ENCODE measurements at regions not wholly inside any gene's neighbourhood (a gene's known extent, or its start where the extent isn't known, plus 50 kb on each side); places are given as distances from the start of the nearest gene placed in this dataset.

- no peak overlapping the region for H3K27ac Mint-ChIP-seq
- CTCF ChIA-PET: no interaction called here
- no peaks in the 10 kb centered on the region for H3K27me3 Mint-ChIP-seq
Observed at GRCh38 chr6:140181876-140182275, 807.4 kb upstream of the CITED2 start.

GRCh38 chr6:140180306-140180705 lies 805.9 kb upstream of the CITED2 start:
- CTCF ChIA-PET: no interaction called here
- POLR2A ChIA-PET: no interaction called here
- H3K9me3 Mint-ChIP-seq: no peaks in the 10 kb centered on the region
- intact Hi-C loops (cut with micrococcal nuclease): no loop called here
- no peak overlapping the region for H3K27ac Mint-ChIP-seq
- H3K4me1 Mint-ChIP-seq (ENCODE audit: low read depth): no peaks in the 10 kb centered on the region
- no peak for DNase-seq
- no peak overlapping the region for H3K4me3 Mint-ChIP-seq
- no peaks in the 10 kb centered on the region for H3K27me3 Mint-ChIP-seq
- no peaks in the 10 kb centered on the region for H3K36me3 Mint-ChIP-seq

More at GRCh38 chr6:140181876-140182275, 807.4 kb upstream of the CITED2 start:
- no peak for DNase-seq
- intact Hi-C loops (cut with micrococcal nuclease): no loop called here
- POLR2A ChIA-PET: no interaction called here
- no peaks in the 10 kb centered on the region for H3K9me3 Mint-ChIP-seq
- H3K4me1 Mint-ChIP-seq (ENCODE audit: low read depth): no peaks in the 10 kb centered on the region
- H3K36me3 Mint-ChIP-seq: no peaks in the 10 kb centered on the region
- no peak overlapping the region for H3K4me3 Mint-ChIP-seq

GRCh38 chr6:140178935-140179334 lies 804.5 kb upstream of the CITED2 start:
- no peak for DNase-seq
- Mint-ChIP-seq H3K9me3 (no peaks in the 10 kb centered on the region), H3K4me3 (no peak overlapping the region), H3K36me3 (no peaks in the 10 kb centered on the region), H3K27me3 (no peaks in the 10 kb centered on the region), H3K4me1 (ENCODE audit: low read depth) (no peaks in the 10 kb centered on the region), H3K27ac (no peak overlapping the region)
- ChIA-PET CTCF (no interaction called here), POLR2A (no interaction called here)
- intact Hi-C loops (cut with micrococcal nuclease): no loop called here

DNA sequence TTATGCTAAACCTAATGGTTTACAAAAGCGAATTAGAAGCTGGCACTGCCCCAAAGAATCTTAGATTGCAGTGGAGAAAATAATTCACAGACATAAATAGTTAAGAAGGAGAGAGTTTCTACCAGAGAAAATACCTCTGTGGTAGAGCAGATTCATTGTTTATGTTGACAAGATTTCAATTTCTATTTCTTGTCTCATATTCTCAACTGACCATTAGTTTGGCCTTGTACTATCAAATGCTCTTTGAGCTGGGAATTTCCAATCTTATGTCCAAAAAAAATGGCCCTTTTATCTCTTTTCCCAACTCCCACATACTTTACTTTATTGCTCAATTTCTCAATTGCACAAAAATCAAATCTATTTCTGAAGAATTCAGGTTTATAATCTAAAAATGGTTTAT lies 804.1 kb upstream of the CITED2 start:
- intact Hi-C loops (cut with micrococcal nuclease): no loop called here
- Mint-ChIP-seq H3K36me3 (no peaks in the 10 kb centered on the region), H3K27ac (no peak overlapping the region), H3K27me3 (no peaks in the 10 kb centered on the region), H3K4me1 (ENCODE audit: low read depth) (no peaks in the 10 kb centered on the region), H3K4me3 (no peak overlapping the region), H3K9me3 (no peaks in the 10 kb centered on the region)
- CTCF ChIA-PET: no interaction called here
- POLR2A ChIA-PET: no interaction called here
- no peak for DNase-seq

GRCh38 chr6:140176306-140176705 lies 801.9 kb upstream of the CITED2 start:
- peaks cover 2% of the 10 kb centered on the region for H3K9me3 Mint-ChIP-seq
- POLR2A ChIA-PET: no interaction called here
- no peak overlapping the region for H3K27ac Mint-ChIP-seq
- H3K36me3 Mint-ChIP-seq: no peaks in the 10 kb centered on the region
- H3K27me3 Mint-ChIP-seq: no peaks in the 10 kb centered on the region
- no peak overlapping the region for H3K4me3 Mint-ChIP-seq
- CTCF ChIA-PET: no interaction called here
- H3K4me1 Mint-ChIP-seq (ENCODE audit: low read depth): no peaks in the 10 kb centered on the region
- intact Hi-C loops (cut with micrococcal nuclease): no loop called here
- DNase-seq: no peak

DNA sequence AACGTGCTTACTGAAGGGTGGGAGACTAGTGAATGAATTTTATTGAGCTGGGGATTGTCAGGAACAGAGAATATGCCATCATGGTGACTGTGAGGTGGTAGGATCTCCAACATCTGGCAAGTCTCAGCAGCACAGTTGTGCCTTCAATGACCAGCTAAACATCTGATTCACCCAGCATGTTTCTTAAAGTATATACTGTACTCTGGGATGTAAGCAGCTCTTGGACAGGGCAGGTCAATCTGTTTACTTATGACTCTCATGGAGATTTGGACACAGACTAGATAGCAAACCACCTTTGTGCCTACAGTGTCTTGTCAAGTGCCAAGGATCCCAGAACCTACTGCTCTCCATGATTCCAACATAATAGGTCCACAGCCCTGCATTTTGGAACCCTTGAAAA lies 801.0 kb upstream of the CITED2 start:
- Mint-ChIP-seq H3K4me1 (ENCODE audit: low read depth) (no peaks in the 10 kb centered on the region), H3K36me3 (no peaks in the 10 kb centered on the region), H3K27me3 (no peaks in the 10 kb centered on the region), H3K9me3 (peaks cover 2% of the 10 kb centered on the region), H3K4me3 (no peak overlapping the region), H3K27ac (no peak overlapping the region)
- ChIA-PET POLR2A (no interaction called here), CTCF (interaction anchor here (1.2 kb wide), 1 partner anchor 806 kb away, joined by 3 read pairs; no protein-coding TSS in a partner anchor)
- intact Hi-C loops (cut with micrococcal nuclease): no loop called here
- no peak for DNase-seq

DNA sequence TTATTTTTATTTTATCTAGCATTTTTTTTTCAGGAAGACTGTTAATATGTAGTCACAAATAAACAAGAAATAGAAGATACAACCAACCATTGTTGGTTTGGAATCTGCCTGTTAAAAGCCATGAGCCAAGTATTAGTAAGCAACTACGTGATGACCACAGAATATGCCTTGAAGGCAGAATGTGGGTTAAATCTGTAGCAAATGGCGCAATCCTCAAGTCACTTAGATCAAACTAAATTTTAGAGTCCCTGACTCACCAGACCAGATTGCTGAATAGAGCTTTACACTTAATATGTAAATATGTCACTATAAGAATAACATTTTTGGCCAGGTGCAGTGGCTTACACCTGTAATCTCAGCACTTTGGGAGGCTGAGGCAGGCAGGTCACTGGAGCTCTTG lies 800.1 kb upstream of the CITED2 start:
- CTCF ChIA-PET: no interaction called here

GRCh38 chr6:140168365-140168764 lies 793.9 kb upstream of the CITED2 start:
- CTCF ChIA-PET: no interaction called here
- Mint-ChIP-seq H3K36me3 (no peaks in the 10 kb centered on the region), H3K4me1 (ENCODE audit: low read depth) (no peaks in the 10 kb centered on the region), H3K27me3 (peaks cover 1% of the 10 kb centered on the region), H3K27ac (no peak overlapping the region), H3K4me3 (no peak overlapping the region), H3K9me3 (peaks cover 2% of the 10 kb centered on the region)
- POLR2A ChIA-PET: no interaction called here
- intact Hi-C loops (cut with micrococcal nuclease): no loop called here
- no peak for DNase-seq

More for the DNA sequence above, 800.1 kb upstream of the CITED2 start:
- no peak for DNase-seq
- no peaks in the 10 kb centered on the region for H3K4me1 Mint-ChIP-seq (ENCODE audit: low read depth)
- no peak overlapping the region for H3K27ac Mint-ChIP-seq
- POLR2A ChIA-PET: no interaction called here
- H3K9me3 Mint-ChIP-seq: peaks cover 2% of the 10 kb centered on the region
- H3K4me3 Mint-ChIP-seq: no peak overlapping the region
- H3K36me3 Mint-ChIP-seq: no peaks in the 10 kb centered on the region
- H3K27me3 Mint-ChIP-seq: peaks cover 1% of the 10 kb centered on the region
- intact Hi-C loops (cut with micrococcal nuclease): no loop called here

- no peak for DNase-seq
- H3K36me3 Mint-ChIP-seq: no peaks in the 10 kb centered on the region
- no peaks in the 10 kb centered on the region for H3K9me3 Mint-ChIP-seq
- CTCF ChIA-PET: no interaction called here
- H3K27ac Mint-ChIP-seq: no peak overlapping the region
- POLR2A ChIA-PET: no interaction called here
- intact Hi-C loops (cut with micrococcal nuclease): no loop called here
- no peaks in the 10 kb centered on the region for H3K4me1 Mint-ChIP-seq (ENCODE audit: low read depth)
- H3K4me3 Mint-ChIP-seq: no peak overlapping the region
- H3K27me3 Mint-ChIP-seq: peaks cover 2% of the 10 kb centered on the region
Observed at GRCh38 chr6:140160909-140161308, 786.5 kb upstream of the CITED2 start.

- intact Hi-C loops (cut with micrococcal nuclease): no loop called here
- Mint-ChIP-seq H3K27me3 (peaks cover 2% of the 10 kb centered on the region), H3K4me1 (ENCODE audit: low read depth) (no peaks in the 10 kb centered on the region), H3K27ac (no peak overlapping the region), H3K4me3 (no peak overlapping the region), H3K36me3 (no peaks in the 10 kb centered on the region), H3K9me3 (no peaks in the 10 kb centered on the region)
- DNase-seq: no peak
- ChIA-PET POLR2A (no interaction called here), CTCF (no interaction called here)
Observed at GRCh38 chr6:140160494-140160893, 786.0 kb upstream of the CITED2 start.

DNA sequence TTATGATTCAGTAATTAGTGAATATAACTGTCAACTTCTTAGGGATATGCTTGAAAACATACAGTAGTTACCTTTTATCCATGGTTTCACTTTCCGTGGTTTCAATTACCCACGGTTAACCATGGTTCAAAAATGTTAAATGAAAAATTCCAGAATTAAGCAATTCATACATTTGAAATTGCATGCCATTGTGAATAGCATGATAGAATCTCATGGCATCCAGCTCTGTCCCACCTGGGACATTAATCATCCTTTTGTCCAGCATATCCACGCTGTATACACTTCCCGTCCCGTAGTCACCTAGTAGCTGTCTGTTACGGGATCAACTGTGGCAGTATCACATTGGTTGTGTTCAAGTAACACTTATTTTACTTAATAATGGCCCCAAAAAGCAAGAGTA lies 781.7 kb upstream of the CITED2 start:
- ChIA-PET POLR2A (no interaction called here), CTCF (interaction anchor here (0.7 kb wide), 1 partner anchor 274 kb away, joined by 4 read pairs; no protein-coding TSS in a partner anchor)
- H3K4me3 Mint-ChIP-seq: no peak overlapping the region
- intact Hi-C loops (cut with micrococcal nuclease): no loop called here
- no peak overlapping the region for H3K27ac Mint-ChIP-seq
- peaks cover 4% of the 10 kb centered on the region for H3K27me3 Mint-ChIP-seq
- no peaks in the 10 kb centered on the region for H3K36me3 Mint-ChIP-seq
- no peaks in the 10 kb centered on the region for H3K9me3 Mint-ChIP-seq
- no peaks in the 10 kb centered on the region for H3K4me1 Mint-ChIP-seq (ENCODE audit: low read depth)
- DNase-seq: no peak

DNA sequence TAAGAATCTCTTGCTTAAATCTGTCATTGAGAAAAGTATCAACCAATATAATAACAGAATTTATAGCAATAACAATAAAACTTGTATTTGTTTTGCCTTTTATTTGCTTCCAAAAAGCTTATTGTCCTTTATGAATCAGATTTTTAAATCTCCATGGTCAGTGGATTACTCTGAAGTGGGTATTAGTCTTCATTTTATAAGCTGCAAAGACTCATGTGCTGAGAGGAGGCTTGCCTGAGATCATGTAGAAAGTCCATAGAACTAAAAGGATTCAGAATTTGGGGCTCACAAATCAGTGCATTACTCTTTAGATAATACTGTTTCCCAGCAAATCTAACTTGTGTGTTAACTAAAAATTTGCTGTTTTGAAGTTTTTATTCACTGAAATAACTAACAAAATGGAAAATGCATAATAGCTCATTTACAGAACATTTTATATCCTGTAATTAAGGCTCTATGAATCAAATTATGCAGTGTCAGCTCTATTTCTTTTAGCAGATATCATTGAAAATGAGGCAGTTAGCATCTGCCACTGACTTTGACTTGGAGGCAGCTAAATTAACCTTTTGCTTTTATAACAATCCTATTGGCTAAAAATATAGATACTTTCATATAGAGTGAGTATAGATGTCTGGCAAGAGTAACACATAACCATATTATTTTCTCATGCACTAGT lies 781.1 kb upstream of the CITED2 start:
- CTCF ChIA-PET: interaction anchor here (0.7 kb wide), 1 partner anchor 274 kb away, joined by 4 read pairs; no protein-coding TSS in a partner anchor
- POLR2A ChIA-PET: no interaction called here
- intact Hi-C loops (cut with micrococcal nuclease): no loop called here

DNA sequence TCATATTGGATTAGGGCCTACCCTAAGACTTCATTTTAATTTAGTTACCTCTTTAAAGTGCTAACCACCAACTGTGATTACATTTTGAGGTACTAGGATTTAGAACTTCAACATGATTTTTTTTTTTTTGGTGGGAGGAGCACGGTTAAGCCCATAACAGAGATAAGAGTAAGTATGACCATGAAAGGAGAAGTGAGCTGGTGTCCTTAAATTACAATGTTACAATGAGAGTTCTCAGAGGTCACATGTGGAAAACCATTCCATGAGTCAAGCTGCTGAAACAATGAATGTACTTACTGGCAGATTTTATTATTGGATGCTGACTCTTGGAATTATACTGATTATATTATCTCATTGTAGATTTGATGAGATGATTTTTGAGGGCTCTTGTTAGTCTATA lies 779.3 kb upstream of the CITED2 start:
- no peaks in the 10 kb centered on the region for H3K36me3 Mint-ChIP-seq
- ChIA-PET CTCF (no interaction called here), POLR2A (no interaction called here)
- intact Hi-C loops (cut with micrococcal nuclease): no loop called here
- H3K27me3 Mint-ChIP-seq: peaks cover 4% of the 10 kb centered on the region
- DNase-seq: no peak
- no peak overlapping the region for H3K4me3 Mint-ChIP-seq
- H3K27ac Mint-ChIP-seq: no peak overlapping the region
- no peaks in the 10 kb centered on the region for H3K4me1 Mint-ChIP-seq (ENCODE audit: low read depth)
- H3K9me3 Mint-ChIP-seq: no peaks in the 10 kb centered on the region

More for the DNA sequence above, 781.1 kb upstream of the CITED2 start:
- no peak overlapping the region for H3K27ac Mint-ChIP-seq
- no peak for DNase-seq
- H3K4me1 Mint-ChIP-seq (ENCODE audit: low read depth): no peaks in the 10 kb centered on the region
- no peak overlapping the region for H3K4me3 Mint-ChIP-seq
- no peaks in the 10 kb centered on the region for H3K9me3 Mint-ChIP-seq
- H3K36me3 Mint-ChIP-seq: no peaks in the 10 kb centered on the region
- H3K27me3 Mint-ChIP-seq: peaks cover 4% of the 10 kb centered on the region
